Endodermal cell (in vitro differentiated cells): ENCODE measurements at regions not wholly inside any gene's neighbourhood (a gene's known extent, or its start where the extent isn't known, plus 50 kb on each side); places are given as distances from the start of the nearest gene placed in this dataset.

Experiments
- DNase-seq: peaks from one replicate; pipeline ENCODE4 v3.0.0-alpha.2; 2017
- H3K27ac ChIP-seq: 2 replicates; pipeline ENCODE4 v1.5.1; 2013; ENCODE audit warnings: mild to moderate bottlenecking, low read depth, low read length, moderate library complexity
- H3K27me3 ChIP-seq: 2 replicates; pipeline ENCODE4 v1.6.1; 2013; ENCODE audit warnings: mild to moderate bottlenecking, low read length, moderate library complexity; ENCODE audit not compliant: insufficient read depth, control insufficient read depth, poor library complexity, severe bottlenecking
- H3K36me3 ChIP-seq: 2 replicates; pipeline ENCODE4 v1.7.0; 2013; ENCODE audit warnings: mild to moderate bottlenecking, low read length, moderate library complexity; ENCODE audit not compliant: control insufficient read depth, insufficient read depth
- H3K4me1 ChIP-seq: one replicate; pipeline ENCODE4 v1.7.0; 2013; ENCODE audit warnings: low read length; ENCODE audit not compliant: control insufficient read depth, insufficient read depth
- H3K4me3 ChIP-seq: 2 replicates; pipeline ENCODE4 v1.5.1; 2013; ENCODE audit warnings: mild to moderate bottlenecking, low read length, moderate library complexity
- H3K9ac ChIP-seq: 2 replicates; pipeline ENCODE4 v1.6.1; 2013; ENCODE audit warnings: mild to moderate bottlenecking, low read length, moderate library complexity; ENCODE audit not compliant: poor library complexity, severe bottlenecking; ENCODE audit errors: extremely low read depth
- H3K9me3 ChIP-seq: 2 replicates; pipeline ENCODE4 v1.6.1; 2013; ENCODE audit warnings: mild to moderate bottlenecking, low read length, moderate library complexity; ENCODE audit not compliant: control insufficient read depth
- H3K27ac Mint-ChIP-seq: 2 replicates; pipeline ENCODE4 v1.8.0; 2020; ENCODE audit warnings: mixed read lengths
- H3K27me3 Mint-ChIP-seq: 2 replicates; pipeline ENCODE4 v1.8.0; 2021; ENCODE audit warnings: mild to moderate bottlenecking, mixed read lengths; ENCODE audit not compliant: insufficient read depth
- H3K36me3 Mint-ChIP-seq: 2 replicates; pipeline ENCODE4 v1.8.0; 2020; ENCODE audit warnings: low read depth, mixed read lengths
- H3K4me1 Mint-ChIP-seq: 2 replicates; pipeline ENCODE4 v1.8.0; 2020; ENCODE audit warnings: mixed read lengths
- H3K4me3 Mint-ChIP-seq: 2 replicates; pipeline ENCODE4 v1.8.0; 2020; ENCODE audit warnings: mild to moderate bottlenecking, moderate library complexity, mixed read lengths
- H3K9me3 Mint-ChIP-seq: 2 replicates; pipeline ENCODE4 v1.8.0; 2020; ENCODE audit warnings: mild to moderate bottlenecking, mixed read lengths
- WGBS, 2 experiments: methylation state at CpG; one replicate each; pipeline versions ENCODE4 v1.1.5 to v1.1.7; 2013; ENCODE audit warnings: missing lambda C conversion rate in 2 of 2, mixed read lengths in 1 of 2; ENCODE audit not compliant: insufficient coverage in 1 of 2, insufficient read length in 1 of 2; 5-methylcytosine and 5-hydroxymethylcytosine counted together
- TF ChIP-seq, protein P1 (sequence below): fragments of 200-600 bp; sonication (generic); conservative IDR thresholded peaks from 2 replicates; pipeline ENCODE4 v1.5.0; 2021; ENCODE audit warnings: antibody characterized with exemption, mild to moderate bottlenecking

DNA sequence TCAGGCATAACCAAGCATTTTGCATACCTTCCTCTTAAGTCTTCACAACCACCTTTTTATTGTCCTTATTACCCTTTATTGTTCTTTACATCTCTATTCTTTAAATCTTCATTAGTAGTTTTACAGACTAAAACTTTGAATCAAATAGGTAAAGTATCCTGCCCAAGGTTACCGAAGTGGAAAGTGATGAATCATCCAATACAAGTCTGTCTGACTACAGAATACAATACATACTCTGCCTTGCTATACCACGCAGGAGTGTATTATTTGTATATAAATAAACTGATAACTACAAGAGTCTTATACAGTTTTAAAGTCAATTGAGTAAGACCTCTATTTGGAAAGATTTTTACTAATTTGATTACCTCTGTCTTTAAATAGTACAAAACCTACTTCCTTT lies 196.0 kb downstream of the ZEB2 start:
- H3K9me3 ChIP-seq: peaks cover 9% of the 10 kb centered on the region
- peaks cover 3% of the 10 kb centered on the region for H3K36me3 ChIP-seq
- 100% methylated on average over 1 of the region's 2 CpGs; no CpG with 5 or more reads in 1 of the 2 experiments for WGBS, 2 experiments
- H3K4me3 Mint-ChIP-seq: no peak overlapping the region
- H3K9me3 Mint-ChIP-seq: peaks cover 5% of the 10 kb centered on the region
- no peak overlapping the region for H3K4me3 ChIP-seq
- no peak overlapping the region for H3K9ac ChIP-seq
- no peak for DNase-seq
- peaks cover 2% of the 10 kb centered on the region for H3K36me3 Mint-ChIP-seq
- no peak overlapping the region for H3K27ac ChIP-seq
- no peaks in the 10 kb centered on the region for H3K27me3 ChIP-seq
- peaks cover 17% of the 10 kb centered on the region for H3K4me1 Mint-ChIP-seq
- no peaks in the 10 kb centered on the region for H3K27me3 Mint-ChIP-seq
- TF ChIP-seq, protein P1, sequence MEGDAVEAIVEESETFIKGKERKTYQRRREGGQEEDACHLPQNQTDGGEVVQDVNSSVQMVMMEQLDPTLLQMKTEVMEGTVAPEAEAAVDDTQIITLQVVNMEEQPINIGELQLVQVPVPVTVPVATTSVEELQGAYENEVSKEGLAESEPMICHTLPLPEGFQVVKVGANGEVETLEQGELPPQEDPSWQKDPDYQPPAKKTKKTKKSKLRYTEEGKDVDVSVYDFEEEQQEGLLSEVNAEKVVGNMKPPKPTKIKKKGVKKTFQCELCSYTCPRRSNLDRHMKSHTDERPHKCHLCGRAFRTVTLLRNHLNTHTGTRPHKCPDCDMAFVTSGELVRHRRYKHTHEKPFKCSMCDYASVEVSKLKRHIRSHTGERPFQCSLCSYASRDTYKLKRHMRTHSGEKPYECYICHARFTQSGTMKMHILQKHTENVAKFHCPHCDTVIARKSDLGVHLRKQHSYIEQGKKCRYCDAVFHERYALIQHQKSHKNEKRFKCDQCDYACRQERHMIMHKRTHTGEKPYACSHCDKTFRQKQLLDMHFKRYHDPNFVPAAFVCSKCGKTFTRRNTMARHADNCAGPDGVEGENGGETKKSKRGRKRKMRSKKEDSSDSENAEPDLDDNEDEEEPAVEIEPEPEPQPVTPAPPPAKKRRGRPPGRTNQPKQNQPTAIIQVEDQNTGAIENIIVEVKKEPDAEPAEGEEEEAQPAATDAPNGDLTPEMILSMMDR: no peak
- H3K27ac Mint-ChIP-seq: no peak overlapping the region
- H3K4me1 ChIP-seq: peaks cover 6% of the 10 kb centered on the region

DNA sequence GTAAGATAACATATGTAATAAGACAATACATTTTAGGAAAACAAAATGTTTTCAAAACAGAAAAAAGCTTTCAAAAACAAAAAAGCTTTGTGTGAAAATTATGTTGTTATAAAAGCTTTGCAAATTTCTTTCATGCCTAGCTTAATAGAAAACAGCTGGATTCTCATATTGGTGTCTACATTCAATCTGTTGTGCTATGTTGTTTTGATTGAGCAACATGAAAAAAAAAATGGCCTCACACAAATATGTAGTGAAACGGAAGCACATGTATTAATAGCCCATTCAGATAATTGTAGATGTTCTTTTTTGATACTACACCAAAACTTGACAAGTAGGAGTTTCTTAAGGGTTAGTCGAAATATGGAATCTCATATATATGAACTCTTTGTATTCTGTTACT lies 197.5 kb downstream of the ZEB2 start:
- Mint-ChIP-seq H3K4me1 (peaks cover 15% of the 10 kb centered on the region), H3K27ac (no peak overlapping the region), H3K36me3 (peaks cover 2% of the 10 kb centered on the region), H3K9me3 (peaks cover 5% of the 10 kb centered on the region), H3K4me3 (no peak overlapping the region), H3K27me3 (no peaks in the 10 kb centered on the region)
- WGBS, 2 experiments: 100% methylated on average over 1 of the region's 2 CpGs
- Histone ChIP-seq H3K27me3 (no peaks in the 10 kb centered on the region), H3K27ac (no peak overlapping the region), H3K36me3 (peaks cover 3% of the 10 kb centered on the region), H3K9ac (no peak overlapping the region), H3K9me3 (peaks cover 9% of the 10 kb centered on the region), H3K4me1 (peaks cover 6% of the 10 kb centered on the region), H3K4me3 (no peak overlapping the region)
- no peak for DNase-seq
- TF ChIP-seq, protein P1: no peak

DNA sequence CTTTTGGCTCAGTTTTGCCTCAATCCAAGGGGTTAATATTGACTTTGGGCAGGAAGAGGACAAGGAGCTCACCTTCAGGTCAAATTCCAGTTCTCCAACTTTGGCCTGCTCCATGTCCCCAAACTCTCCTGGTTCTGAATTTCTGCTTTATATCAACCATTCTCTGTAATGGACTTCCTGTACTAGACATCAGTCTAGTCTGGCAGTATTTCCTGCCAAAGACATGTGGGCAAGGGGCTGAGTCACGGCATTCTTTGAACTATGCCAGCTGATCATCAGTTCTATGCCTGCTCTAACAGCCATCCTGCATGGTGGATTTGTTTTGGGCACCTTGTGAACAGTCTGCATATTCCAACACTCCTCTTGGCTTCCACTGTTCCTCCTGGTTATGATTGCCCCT lies 199.4 kb downstream of the ZEB2 start:
- Histone ChIP-seq H3K9ac (no peak overlapping the region), H3K36me3 (peaks cover 3% of the 10 kb centered on the region), H3K9me3 (peaks cover 9% of the 10 kb centered on the region), H3K4me3 (no peak overlapping the region), H3K27me3 (no peaks in the 10 kb centered on the region), H3K27ac (no peak overlapping the region), H3K4me1 (peaks cover 6% of the 10 kb centered on the region)
- DNase-seq: no peak
- H3K4me1 Mint-ChIP-seq: peaks cover 12% of the 10 kb centered on the region
- H3K27ac Mint-ChIP-seq: no peak overlapping the region
- no peaks in the 10 kb centered on the region for H3K27me3 Mint-ChIP-seq
- no peak overlapping the region for H3K4me3 Mint-ChIP-seq
- 86 to 100% methylated on average over 1 of the region's 1 CpG for WGBS, 2 experiments
- peaks cover 5% of the 10 kb centered on the region for H3K9me3 Mint-ChIP-seq
- peaks cover 2% of the 10 kb centered on the region for H3K36me3 Mint-ChIP-seq
- TF ChIP-seq, protein P1: no peak
